Frontal cortex (tissue), 3 donors: ENCODE measurements at regions not wholly inside any gene's neighbourhood (a gene's known extent, or its start where the extent isn't known, plus 50 kb on each side); places are given as distances from the start of the nearest gene placed in this dataset.

Experiments used
- DNase-seq, 2 donors: peaks; one replicate each; pipeline ENCODE4 v3.0.0; 2012; ENCODE audit warnings: low spot score in 2 of 2
- FAIRE-seq: peaks from 2 replicates; lab custom pipeline; 2012; peaks lifted over from hg19 to GRCh38; lab: Jason Lieb, UNC
- donor health status: control.
- donor health status: control.
- donor health status: control.

DNA sequence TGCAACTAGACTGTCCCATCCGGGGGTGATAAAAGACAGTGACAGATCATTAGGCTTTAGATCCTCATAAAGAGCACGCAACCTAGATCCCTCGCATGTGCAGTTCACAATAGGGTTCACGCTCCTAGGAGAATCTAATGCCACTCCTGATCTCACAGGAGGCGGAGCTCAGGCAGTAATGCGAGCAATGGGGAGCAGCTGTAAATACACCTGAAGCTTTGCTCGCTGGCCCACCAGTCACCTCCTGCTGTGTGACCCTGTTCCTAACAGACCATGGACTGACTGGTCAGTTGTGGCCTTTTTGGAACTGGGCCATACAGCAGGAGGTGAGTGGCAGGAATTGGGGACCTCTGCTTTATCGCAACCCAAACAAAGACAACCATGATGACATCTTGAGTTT, 173.2 kb downstream of the DLEU7 start:
- DNase-seq (no peak), FAIRE-seq (no peak)

DNA sequence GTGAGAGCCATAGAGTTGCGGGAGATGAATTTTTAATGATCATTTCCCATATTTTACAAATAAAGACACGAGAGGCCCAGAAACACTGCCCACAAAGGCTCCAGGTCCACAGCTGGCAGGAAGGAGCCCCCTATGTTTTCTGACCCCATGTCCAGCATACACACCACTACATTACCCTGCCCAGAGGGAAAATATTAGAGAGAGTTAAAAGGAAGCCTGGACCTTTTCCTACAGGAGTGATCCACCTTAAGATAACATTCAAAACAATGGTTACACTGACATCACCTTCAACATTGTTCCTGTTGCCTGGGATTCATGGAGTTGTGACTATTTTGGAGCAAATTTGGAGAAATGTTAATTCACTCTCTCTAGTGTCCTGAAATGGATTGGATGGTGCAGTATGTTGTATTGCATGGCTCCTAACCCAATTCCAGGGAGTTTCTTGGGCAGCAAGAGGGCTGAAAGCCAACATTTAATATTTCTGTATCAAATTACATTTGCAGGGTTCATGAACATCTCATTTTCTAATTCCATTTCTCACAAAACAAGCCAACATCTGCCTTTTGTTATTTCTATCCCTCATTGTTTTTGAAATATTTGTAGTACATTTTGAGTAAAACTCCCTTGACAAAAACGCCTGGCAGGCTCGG, 172.5 kb downstream of the DLEU7 start:
- no peak for DNase-seq
- no peak for FAIRE-seq

DNA sequence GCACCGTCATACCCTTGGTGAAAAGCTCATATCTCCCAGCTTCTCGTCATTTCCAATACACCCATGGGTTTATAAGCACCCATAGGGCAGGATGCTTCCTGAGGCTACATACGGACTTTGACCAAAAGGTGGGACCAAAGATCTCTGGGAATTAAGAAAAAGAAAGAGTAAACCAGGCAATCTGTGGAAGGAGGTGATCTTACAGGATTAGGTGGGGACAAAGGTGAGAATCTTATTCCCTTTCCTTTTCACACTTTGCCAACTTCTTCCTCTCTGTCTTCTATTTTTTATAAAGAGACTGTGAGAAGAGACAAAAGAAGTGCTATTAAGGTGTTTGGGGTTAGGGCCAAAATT, 172.0 kb downstream of the DLEU7 start:
- no peak for FAIRE-seq
- DNase-seq = no peak

DNA sequence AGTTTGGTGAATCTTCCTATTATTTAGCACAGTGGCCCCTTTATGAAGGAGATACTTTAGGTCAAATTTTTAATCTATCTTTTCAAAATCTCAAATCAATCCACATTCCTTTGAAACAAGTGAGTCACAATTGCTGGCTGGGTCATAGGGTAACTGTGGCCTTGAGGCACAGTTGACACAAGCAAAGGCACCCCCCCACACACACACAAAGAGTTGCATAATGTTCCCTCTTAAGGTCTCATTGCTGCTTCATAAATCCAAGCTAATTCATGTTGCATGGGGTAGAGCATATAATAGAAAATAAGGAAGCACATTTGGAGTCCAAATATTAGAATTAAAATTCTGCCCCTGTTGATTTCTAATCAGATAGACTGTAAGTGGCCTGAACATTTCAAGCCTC, 171.5 kb downstream of the DLEU7 start:
- FAIRE-seq (no peak), DNase-seq (no peak)

DNA sequence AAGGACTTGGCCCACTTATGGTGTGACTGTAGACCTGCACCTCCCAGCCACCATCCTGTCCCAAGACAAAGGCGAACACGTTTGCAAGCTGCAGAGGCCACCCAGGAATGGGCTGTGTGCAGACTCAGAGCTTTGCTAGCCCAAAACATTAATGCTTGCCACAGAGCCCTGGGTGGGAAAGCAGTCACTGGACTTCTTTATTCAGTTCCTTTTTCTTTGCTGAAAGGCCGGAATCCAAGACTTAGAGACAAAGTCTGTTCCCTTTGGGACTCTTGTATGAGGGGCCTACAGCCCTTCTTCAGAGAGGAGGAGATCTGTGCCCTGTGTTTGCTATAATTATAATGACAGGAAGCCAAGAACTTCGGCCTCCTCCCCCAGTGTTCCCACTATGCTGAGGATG, 167.8 kb downstream of the DLEU7 start:
- DNase-seq (no peak), FAIRE-seq (no peak)

DNA sequence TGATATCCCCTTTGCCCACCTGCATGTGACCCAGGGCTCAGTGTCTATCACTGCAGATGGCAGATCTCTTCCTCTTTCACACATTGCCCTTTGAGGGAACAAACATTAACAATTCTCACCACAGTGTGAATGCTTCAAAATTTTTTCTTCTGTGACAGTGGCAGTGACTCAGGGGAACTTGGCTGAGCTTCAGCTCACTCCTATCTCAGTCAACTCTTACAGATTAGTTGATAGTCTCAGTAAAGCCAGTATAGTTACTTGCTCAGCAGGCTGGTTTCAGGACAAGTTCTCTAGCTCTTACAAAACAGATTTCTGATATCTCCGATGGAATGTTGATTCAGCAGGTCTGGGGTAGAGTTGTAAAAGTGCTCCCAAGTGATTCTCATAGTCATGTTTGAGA, 166.9 kb downstream of the DLEU7 start:
- no peak for DNase-seq

DNA sequence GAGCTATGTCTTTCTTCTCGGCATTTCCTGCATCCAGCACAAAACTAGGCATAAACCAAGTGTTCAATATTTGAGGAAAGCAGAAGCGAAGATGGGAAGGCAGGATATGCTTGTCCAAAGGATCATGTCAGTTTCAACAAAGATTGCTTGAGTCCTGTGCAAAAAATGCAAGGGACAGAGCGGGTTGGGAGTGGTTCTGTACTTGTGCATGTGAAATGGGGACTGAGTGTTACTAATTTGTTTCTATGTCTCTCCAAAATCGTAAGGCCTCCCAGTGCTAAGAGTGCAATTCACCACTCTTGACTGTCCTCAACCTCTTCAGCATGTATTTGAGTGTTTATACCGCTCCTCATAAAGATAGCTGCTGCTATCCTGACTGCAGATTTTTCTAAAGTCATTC, 166.2 kb downstream of the DLEU7 start:
- DNase-seq (no peak), FAIRE-seq (no peak)

More for the DNA sequence above, 166.9 kb downstream of the DLEU7 start:
- FAIRE-seq = no peak

DNA sequence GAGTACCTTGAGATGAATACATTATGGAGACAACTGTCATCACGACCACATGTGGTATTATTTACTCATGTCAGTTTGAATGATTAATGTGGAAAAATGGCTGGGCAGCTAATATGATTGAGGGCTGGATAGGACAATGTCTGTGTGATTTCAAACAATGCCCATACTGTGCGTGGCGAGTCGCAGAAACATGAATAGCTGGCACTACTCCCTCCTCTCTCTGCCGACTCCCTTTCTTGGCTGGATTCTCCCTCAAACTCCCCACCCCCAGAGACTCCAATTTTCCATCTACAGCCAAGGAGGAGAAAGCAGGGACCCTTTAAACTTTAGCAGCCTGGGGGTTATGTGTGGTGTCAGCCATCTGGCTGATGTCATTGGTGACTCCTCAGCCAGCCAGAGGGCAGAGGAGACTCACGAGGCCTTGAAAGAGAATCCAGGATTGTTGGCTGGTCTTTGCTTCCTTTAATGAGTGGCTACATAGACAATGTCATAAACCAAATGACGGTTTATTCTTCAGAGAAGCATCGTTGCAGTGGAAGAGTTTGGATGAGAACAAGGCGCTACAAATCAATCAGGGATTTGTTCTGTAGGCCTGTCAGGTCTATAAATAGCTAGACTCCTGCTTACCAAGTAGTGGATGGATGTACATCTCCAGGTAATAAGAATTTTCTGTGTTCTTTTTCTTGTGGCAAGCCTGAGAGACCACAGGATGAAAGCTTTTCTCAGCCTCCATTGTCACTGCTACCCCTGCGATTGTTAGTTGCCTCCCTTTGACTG, 165.6 kb downstream of the DLEU7 start:
- DNase-seq (peak in 1 of 2 donors; percentile 10), FAIRE-seq (no peak)

DNA sequence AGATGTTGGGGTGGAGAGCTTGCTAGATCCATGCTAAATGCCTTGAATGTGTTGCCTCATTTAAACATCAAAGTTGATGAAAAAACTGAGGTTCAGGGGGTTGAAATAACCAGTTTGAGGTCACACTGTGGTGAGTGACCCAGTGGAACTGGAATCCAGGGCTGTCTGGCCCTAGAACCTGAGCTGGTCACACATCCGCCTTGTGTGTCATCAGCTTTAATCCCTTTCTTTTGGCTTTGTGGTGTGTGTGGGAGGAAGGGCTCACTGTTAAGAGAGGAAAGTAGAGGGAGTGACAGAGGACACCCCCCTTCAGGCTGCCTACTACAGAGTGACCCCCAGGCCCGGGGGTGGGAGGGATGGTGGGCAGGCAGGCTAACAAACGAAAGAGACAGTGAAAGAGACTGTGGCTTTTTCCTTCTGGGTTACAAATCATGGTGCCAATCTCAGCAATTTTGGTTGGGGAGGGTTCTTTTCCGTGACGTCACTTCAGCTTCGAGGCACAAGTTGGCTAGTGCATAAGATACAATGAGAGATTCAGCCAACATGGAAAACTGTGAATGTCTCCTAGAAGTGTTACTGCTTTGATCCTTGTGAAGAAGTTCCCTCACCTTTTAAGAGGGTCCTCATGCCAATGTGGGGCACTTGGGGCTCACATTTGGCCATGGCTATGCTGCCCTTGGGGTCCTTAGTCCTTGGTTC, 164.9 kb downstream of the DLEU7 start:
- DNase-seq = no peak

DNA sequence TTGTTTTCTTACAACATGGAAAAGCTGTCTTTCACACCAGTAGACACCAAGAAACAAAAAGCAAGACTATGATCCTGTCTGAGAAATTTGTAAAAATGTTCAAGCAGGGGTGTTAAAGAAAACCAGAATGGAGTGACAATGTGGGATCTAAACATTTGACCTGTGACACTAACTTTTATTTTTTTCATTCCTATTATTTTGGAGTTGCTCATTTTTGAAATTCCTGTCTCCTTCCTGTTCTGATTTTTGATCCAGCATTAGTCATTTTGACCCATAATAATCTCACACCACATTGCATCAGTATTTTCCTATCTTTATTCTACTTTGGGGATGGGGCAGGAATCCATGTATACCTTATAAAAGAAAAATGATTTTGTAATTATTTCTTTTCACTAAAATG, 164.2 kb downstream of the DLEU7 start:
- no peak for FAIRE-seq

More for the DNA sequence above, 164.9 kb downstream of the DLEU7 start:
- no peak for FAIRE-seq

DNA sequence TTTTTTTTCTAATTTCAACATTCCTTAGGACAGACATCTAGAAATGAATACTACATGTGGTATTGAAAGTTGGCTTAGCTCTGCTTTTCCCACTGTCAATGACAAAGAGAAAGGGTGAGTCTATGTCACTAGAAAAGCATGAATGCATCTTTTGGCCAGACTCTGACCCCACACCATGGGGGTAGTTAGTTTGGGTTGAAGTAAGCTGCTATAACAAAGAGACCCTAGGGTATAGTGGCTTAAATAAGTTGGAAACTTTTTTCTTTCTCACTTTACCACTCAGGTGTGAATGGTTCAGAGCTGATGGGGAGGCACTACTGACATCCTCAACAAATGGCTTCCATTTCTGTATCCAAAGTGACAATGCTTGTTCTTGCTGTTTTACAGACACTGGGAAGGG, 161.5 kb downstream of the DLEU7 start:
- DNase-seq = no peak
- no peak for FAIRE-seq

More for the DNA sequence above, 164.2 kb downstream of the DLEU7 start:
- DNase-seq = no peak

DNA sequence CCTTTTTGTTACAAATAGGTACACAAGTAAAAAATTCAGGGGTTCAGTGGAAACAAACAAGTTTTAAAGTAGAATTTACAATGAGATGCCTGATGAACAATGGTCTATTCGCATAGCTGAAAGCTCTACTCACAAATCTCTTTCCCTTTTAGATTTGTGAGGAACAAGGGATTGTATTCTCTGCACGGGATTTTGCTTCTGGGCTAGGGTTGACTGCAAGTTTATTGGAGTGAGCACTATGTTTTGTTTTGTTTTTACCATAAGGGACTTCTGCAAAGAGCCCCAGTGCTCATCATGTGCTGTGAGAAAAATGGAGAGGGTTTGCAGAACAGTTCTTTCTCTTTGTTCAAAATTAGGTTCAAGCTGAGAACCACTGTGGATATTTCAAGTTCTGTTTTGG, 160.5 kb downstream of the DLEU7 start:
- DNase-seq (no peak), FAIRE-seq (no peak)

DNA sequence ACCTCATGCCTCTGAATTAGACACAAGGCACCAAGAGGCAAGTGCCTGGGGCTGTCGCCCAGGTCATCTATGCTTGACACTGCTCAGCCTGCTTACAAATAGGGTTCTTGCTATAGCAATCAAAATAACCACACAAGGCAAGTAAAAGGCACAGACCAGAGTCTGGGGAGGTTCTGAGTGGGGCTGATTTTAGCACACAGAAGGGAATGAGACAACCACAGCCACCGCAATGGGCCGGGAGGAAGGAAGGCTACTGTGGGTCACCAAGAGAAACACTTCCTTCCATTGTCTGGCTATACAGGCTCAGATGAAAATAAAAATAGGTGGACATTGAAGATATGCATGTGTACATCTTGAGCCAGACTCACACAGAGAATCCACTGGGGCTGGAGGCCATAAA, 159.1 kb downstream of the DLEU7 start:
- FAIRE-seq (no peak), DNase-seq (no peak)

DNA sequence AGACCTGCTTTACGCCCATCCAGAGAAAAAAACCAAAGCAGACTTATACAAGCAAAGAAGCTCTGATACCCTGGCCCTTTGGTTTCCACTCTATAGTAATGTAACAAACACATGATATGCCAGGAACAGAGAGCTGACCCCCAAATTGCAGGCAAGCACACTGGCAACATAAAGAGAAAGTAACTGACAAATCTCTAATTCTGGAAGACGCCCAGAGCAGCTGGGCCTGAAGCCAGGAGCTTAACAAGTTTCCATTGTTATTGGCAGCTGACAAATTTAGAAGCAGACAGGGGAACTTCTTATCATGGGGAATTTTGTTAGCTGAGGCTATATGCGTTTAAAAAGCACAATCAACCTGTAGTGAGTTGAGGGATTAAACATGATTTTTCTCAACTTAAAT, 158.0 kb downstream of the DLEU7 start:
- DNase-seq (peak; percentile 9 to 16), FAIRE-seq (peak; percentile 73)

DNA sequence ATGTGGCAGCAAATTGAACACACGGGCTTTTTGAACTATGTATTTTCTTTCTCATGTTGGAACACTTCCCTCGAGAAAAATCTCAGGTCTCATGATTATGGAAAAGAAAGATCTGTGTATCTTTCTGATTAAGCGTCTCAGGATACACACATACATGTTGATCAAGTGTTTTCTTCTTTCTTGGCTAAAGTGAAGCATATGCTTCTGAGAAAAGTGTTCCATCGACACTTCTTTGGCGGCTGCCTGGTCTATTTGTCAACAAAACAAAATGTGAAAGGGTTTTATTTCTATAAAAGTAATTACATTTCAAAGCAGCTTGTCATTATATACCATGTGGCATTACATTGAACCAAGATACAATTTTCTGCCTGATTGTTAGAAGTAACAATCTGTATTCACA, 157.5 kb downstream of the DLEU7 start:
- FAIRE-seq = no peak
- no peak for DNase-seq

DNA sequence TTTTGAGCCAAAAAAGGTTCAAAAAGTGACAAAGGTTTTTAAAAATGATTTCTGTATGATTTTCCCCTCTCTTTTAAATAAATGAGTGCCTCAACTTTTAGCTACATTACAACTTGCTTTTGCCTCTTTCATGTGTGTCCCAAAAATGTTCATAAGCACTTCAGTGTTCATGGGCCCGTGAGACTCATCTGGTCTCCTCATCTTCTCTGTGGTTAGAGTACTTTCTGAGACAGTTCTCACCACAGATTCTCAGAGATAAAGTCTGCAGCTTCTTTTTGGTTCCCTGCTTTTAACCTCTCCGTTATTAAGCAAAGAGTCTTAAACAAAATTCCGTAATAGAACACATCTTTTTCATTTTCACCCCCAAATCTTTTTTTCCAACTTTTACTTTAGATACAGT, 156.9 kb downstream of the DLEU7 start:
- no peak for FAIRE-seq
- DNase-seq = no peak

DNA sequence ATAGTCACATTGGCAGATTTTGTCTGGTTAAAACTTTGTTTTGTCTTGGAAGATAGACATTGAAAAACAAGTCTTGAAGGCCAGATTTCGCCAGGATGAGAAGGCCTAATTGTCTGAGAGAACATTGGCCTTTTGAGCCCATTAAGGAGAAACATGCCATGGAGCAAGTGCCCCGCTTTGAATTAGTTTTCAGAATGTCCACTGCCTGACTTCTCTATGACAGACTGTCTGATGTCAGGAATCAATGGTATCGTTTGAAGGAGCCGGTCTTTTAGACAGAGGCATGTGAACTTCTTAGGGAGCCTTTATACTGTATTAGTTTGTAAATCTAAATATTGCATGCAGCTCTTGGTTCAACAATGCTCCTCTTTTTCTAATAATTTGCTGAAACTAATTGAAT, 155.9 kb downstream of the DLEU7 start:
- DNase-seq (no peak), FAIRE-seq (no peak)

DNA sequence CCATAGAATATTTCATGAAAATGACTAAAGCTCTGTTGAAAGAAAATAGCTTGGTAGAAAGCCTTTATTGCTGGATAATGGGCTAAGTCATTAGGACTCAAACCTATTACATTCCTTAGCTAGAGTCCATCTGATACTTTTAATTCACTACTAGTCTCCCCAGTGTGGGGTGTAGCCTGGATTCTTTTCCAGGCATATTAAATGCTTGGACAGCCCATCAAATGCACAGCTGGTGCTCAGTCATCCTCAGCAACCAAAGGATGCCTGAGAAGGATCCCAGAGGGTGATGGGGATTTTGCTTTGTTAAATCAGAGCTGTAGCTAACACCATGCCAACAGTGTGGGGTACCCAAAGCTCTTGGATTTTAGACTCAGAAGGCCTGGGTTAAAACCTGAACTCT, 153.5 kb downstream of the DLEU7 start:
- FAIRE-seq = no peak
- DNase-seq = no peak

DNA sequence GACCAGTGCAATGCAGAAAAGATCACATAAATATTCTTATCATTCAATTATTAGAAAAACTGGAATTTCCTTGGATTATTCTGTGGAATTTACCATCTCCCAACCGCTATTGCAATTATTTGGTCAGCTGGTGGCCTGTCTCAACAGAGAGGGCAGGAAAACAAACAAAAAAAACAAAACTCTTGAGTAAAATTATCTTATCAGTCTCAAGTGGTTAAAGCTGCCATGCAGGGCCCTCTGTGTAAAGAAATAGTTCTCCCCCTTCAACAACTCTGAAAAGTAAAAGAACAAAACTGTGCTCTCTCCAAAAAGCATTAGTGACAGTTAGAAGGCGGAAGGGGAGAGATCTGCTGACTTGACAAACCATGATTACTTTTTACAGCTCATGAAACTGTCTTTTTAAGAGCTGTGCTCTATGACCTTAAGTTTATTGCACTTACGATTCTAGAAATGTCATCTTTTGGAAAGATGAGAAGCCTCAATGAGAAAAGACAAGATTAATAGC, 152.3 kb downstream of the DLEU7 start:
- FAIRE-seq = no peak

DNA sequence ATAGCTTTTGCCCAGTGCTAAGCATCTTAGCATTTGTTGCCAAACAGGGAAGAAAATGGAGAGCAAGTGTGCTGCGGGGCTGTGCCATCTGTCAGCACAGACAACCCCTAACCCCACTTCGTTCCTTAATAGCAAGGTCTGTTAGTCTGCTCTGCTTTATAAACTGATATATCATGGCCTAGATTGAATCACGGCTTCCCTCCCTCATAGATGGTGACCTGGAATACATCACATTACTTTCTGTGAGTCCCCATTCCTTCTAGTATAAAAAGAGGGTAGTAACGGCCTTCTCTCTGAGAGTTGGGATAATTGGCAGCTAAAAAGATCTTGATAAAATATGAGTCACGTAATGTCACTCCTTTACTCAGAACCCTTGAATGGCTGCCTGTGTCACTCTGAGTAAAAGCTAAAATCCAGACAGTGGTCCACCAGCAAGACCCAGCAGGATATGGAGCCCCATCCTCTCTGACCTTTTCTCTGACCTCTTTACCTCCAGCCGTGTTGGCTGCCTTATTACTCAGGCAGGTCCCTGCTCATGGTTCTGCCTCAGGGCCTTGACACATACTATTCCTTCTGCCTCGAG, 151.7 kb downstream of the DLEU7 start:
- FAIRE-seq (no peak), DNase-seq (no peak)

More for the DNA sequence above, 152.3 kb downstream of the DLEU7 start:
- DNase-seq = no peak
